WTC11 (cell line): ENCODE measurements at regions not wholly inside any gene's neighbourhood (a gene's known extent, or its start where the extent isn't known, plus 50 kb on each side); places are given as distances from the start of the nearest gene placed in this dataset.

ENCODE experiments used
- ATAC-seq: fragments of 200-7000 bp; cut with Tn5 transposase; 2 replicates; pipeline ENCODE4 v1.10.0; 2021; ENCODE audit warnings: mild to moderate bottlenecking, moderate library complexity
- CTCF ChIA-PET: fragments of 300-600 bp; sonication (Branson Sonifier 250); formaldehyde crosslinking; loops from one replicate; lab custom pipeline; 2021; ENCODE audit warnings: antibody characterized with exemption; lab: Charles Lee
- POLR2A ChIA-PET: fragments of 350-600 bp; sonication (Branson Sonifier 250); formaldehyde crosslinking; loops from one replicate; lab custom pipeline; 2021; ENCODE audit warnings: antibody characterized with exemption; lab: Charles Lee
- DNase-seq: peaks from one replicate; pipeline ENCODE4 v3.0.0; 2021; ENCODE audit warnings: low spot score
- H3K27ac Mint-ChIP-seq: 2 replicates; pipeline ENCODE4 v1.8.0; 2021; ENCODE audit warnings: mixed read lengths
- H3K27me3 Mint-ChIP-seq: 2 replicates; pipeline ENCODE4 v1.8.0; 2021; ENCODE audit warnings: low read depth, mild to moderate bottlenecking, moderate library complexity, mixed read lengths
- H3K36me3 Mint-ChIP-seq: 2 replicates; pipeline ENCODE4 v1.8.0; 2021; ENCODE audit warnings: mixed read lengths
- H3K4me1 Mint-ChIP-seq: 2 replicates; pipeline ENCODE4 v1.8.0; 2022; ENCODE audit warnings: mixed read lengths
- H3K4me3 Mint-ChIP-seq: 2 replicates; pipeline ENCODE4 v1.8.0; 2021; ENCODE audit warnings: mild to moderate bottlenecking, moderate library complexity, mixed read lengths
- H3K9me3 Mint-ChIP-seq: 2 replicates; pipeline ENCODE4 v1.8.0; 2021; ENCODE audit warnings: mixed read lengths
- ARID4B ChIP-seq: sonication (generic); formaldehyde crosslinking; IDR thresholded peaks from 2 replicates; pipeline ENCODE4 v1.8.0; 2023; ENCODE audit warnings: missing genetic modification reagents, mild to moderate bottlenecking, borderline replicate concordance
- ATF3 ChIP-seq: sonication (generic); formaldehyde crosslinking; conservative IDR thresholded peaks from 2 replicates; pipeline ENCODE4 v1.8.1; 2022; ENCODE audit warnings: mild to moderate bottlenecking, missing genetic modification reagents
- EMX1 ChIP-seq: fragments of 250-450 bp; sonication (Bioruptor Pico); IDR thresholded peaks from 2 replicates; pipeline ENCODE4 v1.8.0; 2021; ENCODE audit warnings: mild to moderate bottlenecking
- IRF1 ChIP-seq: sonication (generic); formaldehyde crosslinking; IDR thresholded peaks from 2 replicates; pipeline ENCODE4 v1.8.0; 2023; ENCODE audit warnings: missing genetic modification reagents
- NR3C1 ChIP-seq: sonication (generic); formaldehyde crosslinking; conservative IDR thresholded peaks from 2 replicates; pipeline ENCODE4 v1.8.1; 2023; ENCODE audit warnings: low read depth, mild to moderate bottlenecking, missing genetic modification reagents
- SMAD4 ChIP-seq: sonication (generic); formaldehyde crosslinking; IDR thresholded peaks from 2 replicates; pipeline ENCODE4 v1.8.0; 2022; ENCODE audit warnings: mild to moderate bottlenecking, missing genetic modification reagents
- SOX15 ChIP-seq: fragments of 250-450 bp; sonication (Bioruptor Pico); IDR thresholded peaks from 2 replicates; pipeline ENCODE4 v1.9.0; 2021; ENCODE audit warnings: mild to moderate bottlenecking
- SP1 ChIP-seq: sonication (generic); formaldehyde crosslinking; conservative IDR thresholded peaks from 2 replicates; pipeline ENCODE4 v1.8.1; 2022; ENCODE audit warnings: missing genetic modification reagents
- ZNF138 ChIP-seq: sonication (generic); formaldehyde crosslinking; conservative IDR thresholded peaks from 2 replicates; pipeline ENCODE4 v1.8.1; 2022; ENCODE audit warnings: mild to moderate bottlenecking, moderate library complexity, missing genetic modification reagents
- ZNF317 ChIP-seq: sonication (generic); formaldehyde crosslinking; IDR thresholded peaks from 2 replicates; pipeline ENCODE4 v1.8.1; 2023; ENCODE audit warnings: low read depth, mild to moderate bottlenecking, moderate library complexity, missing genetic modification reagents, borderline replicate concordance
- ZNF671 ChIP-seq: fragments of 250-450 bp; sonication (Bioruptor Pico); IDR thresholded peaks from 2 replicates; pipeline ENCODE4 v1.8.0; 2021; ENCODE audit warnings: mild to moderate bottlenecking
- TF ChIP-seq, protein P1 (sequence below): fragments of 250-450 bp; sonication (Bioruptor Pico); IDR thresholded peaks from 2 replicates; pipeline ENCODE4 v1.9.0; 2021; ENCODE audit warnings: moderate library complexity, mild to moderate bottlenecking, inconsistent platforms, borderline replicate concordance
- TF ChIP-seq, protein P2 (sequence below): fragments of 250-450 bp; sonication (Bioruptor Pico); IDR thresholded peaks from 2 replicates; pipeline ENCODE4 v1.9.0; 2021; ENCODE audit warnings: mild to moderate bottlenecking, borderline replicate concordance
- TF ChIP-seq, protein P3 (sequence below): fragments of 250-450 bp; sonication (Bioruptor Pico); IDR thresholded peaks from 2 replicates; pipeline ENCODE4 v1.8.0; 2021; ENCODE audit warnings: mild to moderate bottlenecking
- TF ChIP-seq, protein P4 (sequence below): sonication (generic); formaldehyde crosslinking; IDR thresholded peaks from 2 replicates; pipeline ENCODE4 v1.8.0; 2022; ENCODE audit warnings: mild to moderate bottlenecking, missing genetic modification reagents
- TF ChIP-seq, protein P5 (sequence below): sonication (generic); formaldehyde crosslinking; IDR thresholded peaks from 2 replicates; pipeline ENCODE4 v1.8.1; 2022; ENCODE audit warnings: missing genetic modification reagents, borderline replicate concordance

- TF ChIP-seq, protein P1, sequence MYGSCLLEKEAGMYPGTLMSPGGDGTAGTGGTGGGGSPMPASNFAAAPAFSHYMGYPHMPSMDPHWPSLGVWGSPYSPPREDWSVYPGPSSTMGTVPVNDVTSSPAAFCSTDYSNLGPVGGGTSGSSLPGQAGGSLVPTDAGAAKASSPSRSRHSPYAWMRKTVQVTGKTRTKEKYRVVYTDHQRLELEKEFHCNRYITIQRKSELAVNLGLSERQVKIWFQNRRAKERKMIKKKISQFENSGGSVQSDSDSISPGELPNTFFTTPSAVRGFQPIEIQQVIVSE (CRISPR knock-in tag) = no peak
These were observed 176.3 kb upstream of the ZNF32 start (continued) for GRCh38 chr10:43824934-43825333.

- no peak for DNase-seq
- H3K27me3 Mint-ChIP-seq = peaks cover 3% of the 10 kb centered on the region; the same call in 1 of the 2 replicates
- TF ChIP-seq, protein P2, sequence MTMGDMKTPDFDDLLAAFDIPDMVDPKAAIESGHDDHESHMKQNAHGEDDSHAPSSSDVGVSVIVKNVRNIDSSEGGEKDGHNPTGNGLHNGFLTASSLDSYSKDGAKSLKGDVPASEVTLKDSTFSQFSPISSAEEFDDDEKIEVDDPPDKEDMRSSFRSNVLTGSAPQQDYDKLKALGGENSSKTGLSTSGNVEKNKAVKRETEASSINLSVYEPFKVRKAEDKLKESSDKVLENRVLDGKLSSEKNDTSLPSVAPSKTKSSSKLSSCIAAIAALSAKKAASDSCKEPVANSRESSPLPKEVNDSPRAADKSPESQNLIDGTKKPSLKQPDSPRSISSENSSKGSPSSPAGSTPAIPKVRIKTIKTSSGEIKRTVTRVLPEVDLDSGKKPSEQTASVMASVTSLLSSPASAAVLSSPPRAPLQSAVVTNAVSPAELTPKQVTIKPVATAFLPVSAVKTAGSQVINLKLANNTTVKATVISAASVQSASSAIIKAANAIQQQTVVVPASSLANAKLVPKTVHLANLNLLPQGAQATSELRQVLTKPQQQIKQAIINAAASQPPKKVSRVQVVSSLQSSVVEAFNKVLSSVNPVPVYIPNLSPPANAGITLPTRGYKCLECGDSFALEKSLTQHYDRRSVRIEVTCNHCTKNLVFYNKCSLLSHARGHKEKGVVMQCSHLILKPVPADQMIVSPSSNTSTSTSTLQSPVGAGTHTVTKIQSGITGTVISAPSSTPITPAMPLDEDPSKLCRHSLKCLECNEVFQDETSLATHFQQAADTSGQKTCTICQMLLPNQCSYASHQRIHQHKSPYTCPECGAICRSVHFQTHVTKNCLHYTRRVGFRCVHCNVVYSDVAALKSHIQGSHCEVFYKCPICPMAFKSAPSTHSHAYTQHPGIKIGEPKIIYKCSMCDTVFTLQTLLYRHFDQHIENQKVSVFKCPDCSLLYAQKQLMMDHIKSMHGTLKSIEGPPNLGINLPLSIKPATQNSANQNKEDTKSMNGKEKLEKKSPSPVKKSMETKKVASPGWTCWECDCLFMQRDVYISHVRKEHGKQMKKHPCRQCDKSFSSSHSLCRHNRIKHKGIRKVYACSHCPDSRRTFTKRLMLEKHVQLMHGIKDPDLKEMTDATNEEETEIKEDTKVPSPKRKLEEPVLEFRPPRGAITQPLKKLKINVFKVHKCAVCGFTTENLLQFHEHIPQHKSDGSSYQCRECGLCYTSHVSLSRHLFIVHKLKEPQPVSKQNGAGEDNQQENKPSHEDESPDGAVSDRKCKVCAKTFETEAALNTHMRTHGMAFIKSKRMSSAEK (CRISPR knock-in tag) = no peak
- TF ChIP-seq ATF3 (no peak), SP1 (CRISPR knock-in tag) (no peak), ZNF671 (no peak), ZNF138 (CRISPR knock-in tag) (no peak), NR3C1 (no peak), ZNF317 (CRISPR knock-in tag) (no peak), EMX1 (no peak), SOX15 (CRISPR knock-in tag) (no peak), ARID4B (no peak), SMAD4 (CRISPR knock-in tag) (no peak), IRF1 (CRISPR knock-in tag) (no peak)
- TF ChIP-seq, protein P3, sequence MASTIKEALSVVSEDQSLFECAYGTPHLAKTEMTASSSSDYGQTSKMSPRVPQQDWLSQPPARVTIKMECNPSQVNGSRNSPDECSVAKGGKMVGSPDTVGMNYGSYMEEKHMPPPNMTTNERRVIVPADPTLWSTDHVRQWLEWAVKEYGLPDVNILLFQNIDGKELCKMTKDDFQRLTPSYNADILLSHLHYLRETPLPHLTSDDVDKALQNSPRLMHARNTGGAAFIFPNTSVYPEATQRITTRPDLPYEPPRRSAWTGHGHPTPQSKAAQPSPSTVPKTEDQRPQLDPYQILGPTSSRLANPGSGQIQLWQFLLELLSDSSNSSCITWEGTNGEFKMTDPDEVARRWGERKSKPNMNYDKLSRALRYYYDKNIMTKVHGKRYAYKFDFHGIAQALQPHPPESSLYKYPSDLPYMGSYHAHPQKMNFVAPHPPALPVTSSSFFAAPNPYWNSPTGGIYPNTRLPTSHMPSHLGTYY = no peak
- TF ChIP-seq, protein P4, sequence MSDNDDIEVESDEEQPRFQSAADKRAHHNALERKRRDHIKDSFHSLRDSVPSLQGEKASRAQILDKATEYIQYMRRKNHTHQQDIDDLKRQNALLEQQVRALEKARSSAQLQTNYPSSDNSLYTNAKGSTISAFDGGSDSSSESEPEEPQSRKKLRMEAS (CRISPR knock-in tag) = no peak
- TF ChIP-seq, protein P5, sequence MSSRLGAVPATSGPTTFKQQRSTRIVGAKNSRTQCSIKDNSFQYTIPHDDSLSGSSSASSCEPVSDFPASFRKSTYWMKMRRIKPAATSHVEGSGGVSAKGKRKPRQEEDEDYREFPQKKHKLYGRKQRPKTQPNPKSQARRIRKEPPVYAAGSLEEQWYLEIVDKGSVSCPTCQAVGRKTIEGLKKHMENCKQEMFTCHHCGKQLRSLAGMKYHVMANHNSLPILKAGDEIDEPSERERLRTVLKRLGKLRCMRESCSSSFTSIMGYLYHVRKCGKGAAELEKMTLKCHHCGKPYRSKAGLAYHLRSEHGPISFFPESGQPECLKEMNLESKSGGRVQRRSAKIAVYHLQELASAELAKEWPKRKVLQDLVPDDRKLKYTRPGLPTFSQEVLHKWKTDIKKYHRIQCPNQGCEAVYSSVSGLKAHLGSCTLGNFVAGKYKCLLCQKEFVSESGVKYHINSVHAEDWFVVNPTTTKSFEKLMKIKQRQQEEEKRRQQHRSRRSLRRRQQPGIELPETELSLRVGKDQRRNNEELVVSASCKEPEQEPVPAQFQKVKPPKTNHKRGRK (CRISPR knock-in tag) = no peak
- TF ChIP-seq, all 79 proteins: peak for 0
- no peak overlapping the region for H3K27ac Mint-ChIP-seq
- H3K36me3 Mint-ChIP-seq = no peaks in the 10 kb centered on the region
- H3K4me1 Mint-ChIP-seq = no peaks in the 10 kb centered on the region
- H3K9me3 Mint-ChIP-seq = no peaks in the 10 kb centered on the region
- ATAC-seq = no peak
- CTCF ChIA-PET = no interaction called here
- no peak overlapping the region for H3K4me3 Mint-ChIP-seq
- POLR2A ChIA-PET = no interaction called here
These were observed 174.2 kb upstream of the ZNF32 start for GRCh38 chr10:43822631-43823580.
